H1 (cell line): ENCODE measurements at regions not wholly inside any gene's neighbourhood (a gene's known extent, or its start where the extent isn't known, plus 50 kb on each side); places are given as distances from the start of the nearest gene placed in this dataset.

Experiments
- CTCF ChIA-PET: fragments of 300-600 bp; sonication (Branson Sonifier 250); formaldehyde crosslinking; loops from one replicate; lab custom pipeline; 2021; ENCODE audit not compliant: partially characterized antibody; lab: Charles Lee
- POLR2A ChIA-PET: fragments of 300-600 bp; sonication (Branson Sonifier 250); formaldehyde crosslinking; loops from one replicate; lab custom pipeline; 2021; ENCODE audit warnings: inconsistent platforms; ENCODE audit not compliant: partially characterized antibody; lab: Charles Lee
- DNase-seq, 2 experiments: peaks; one replicate each; pipeline versions ENCODE4 v3.0.0 to v3.0.0-alpha.2; 2010 to 2022; ENCODE audit warnings: low spot score in 2 of 2, low read depth in 1 of 2, mixed read lengths in 1 of 2
- FAIRE-seq: peaks from 2 replicates; lab custom pipeline; 2011; peaks lifted over from hg19 to GRCh38; lab: Jason Lieb, UNC
- H2AFZ ChIP-seq: 2 replicates; pipeline ENCODE4 v1.8.1; 2012; ENCODE audit warnings: low read length, inconsistent platforms
- H2AK5ac ChIP-seq: 2 replicates; pipeline ENCODE4 v1.6.1; 2013; ENCODE audit warnings: low read depth, low read length
- H2BK120ac ChIP-seq: replicated peaks from 2 replicates; pipeline ENCODE3; 2013; ENCODE audit warnings: low read depth, low read length, inconsistent platforms
- H2BK12ac ChIP-seq: 2 replicates; pipeline ENCODE4 v1.6.1; 2013; ENCODE audit warnings: low read depth, low read length
- H2BK15ac ChIP-seq: 2 replicates; pipeline ENCODE4 v1.6.1; 2013; ENCODE audit warnings: low read length
- H2BK20ac ChIP-seq: 2 replicates; pipeline ENCODE4 v1.6.1; 2013; ENCODE audit warnings: low read length
- H2BK5ac ChIP-seq: 2 replicates; pipeline ENCODE4 v1.6.1; 2013; ENCODE audit warnings: low read depth, low read length
- H3K14ac ChIP-seq: 2 replicates; pipeline ENCODE4 v1.6.1; 2013; ENCODE audit warnings: inconsistent platforms; ENCODE audit not compliant: insufficient read length
- H3K18ac ChIP-seq: 2 replicates; pipeline ENCODE4 v1.6.1; 2013; ENCODE audit warnings: low read length; ENCODE audit errors: extremely low read depth
- H3K23ac ChIP-seq: 2 replicates; pipeline ENCODE4 v1.6.1; 2013; ENCODE audit warnings: inconsistent platforms; ENCODE audit not compliant: insufficient read length
- H3K23me2 ChIP-seq: 2 replicates; pipeline ENCODE4 v1.6.1; 2013; ENCODE audit warnings: low read depth, low read length
- H3K27ac ChIP-seq: 2 replicates; pipeline ENCODE4 v1.6.1; 2011; ENCODE audit warnings: low read depth, low read length, inconsistent platforms
- H3K27me3 ChIP-seq, 4 experiments: replicated peaks in 1 of 4; 1 replicate in 1 of 4; 2 replicates in 3 of 4; pipeline versions ENCODE4 v1.6.1 to v1.8.1; 2011 to 2013; ENCODE audit warnings: low read length in 3 of 4, mild to moderate bottlenecking in 3 of 4, inconsistent platforms in 2 of 4, mixed read lengths in 2 of 4, moderate library complexity in 1 of 4; ENCODE audit not compliant: control insufficient read depth in 3 of 4, insufficient read depth in 3 of 4; ENCODE audit errors: extremely low read depth in 1 of 4
- H3K36me3 ChIP-seq, 4 experiments: 2 replicates each; pipeline versions ENCODE4 v1.6.1 to v1.8.1; 2011 to 2013; ENCODE audit warnings: mild to moderate bottlenecking in 4 of 4, low read length in 3 of 4, moderate library complexity in 2 of 4, control low read depth in 1 of 4, inconsistent platforms in 1 of 4; ENCODE audit not compliant: insufficient read depth in 4 of 4, control insufficient read depth in 2 of 4
- H3K4ac ChIP-seq: replicated peaks from 2 replicates; pipeline ENCODE3; 2013; ENCODE audit warnings: low read length, low read depth, mixed read lengths, inconsistent platforms; ENCODE audit not compliant: insufficient read length
- H3K4me1 ChIP-seq, 4 experiments: replicated peaks in 1 of 4; 1 replicate in 1 of 4; 2 replicates in 3 of 4; pipeline versions ENCODE4 v1.6.1 to v1.8.1; 2011 to 2013; ENCODE audit warnings: low read length in 3 of 4, inconsistent platforms in 2 of 4, mixed read lengths in 1 of 4; ENCODE audit not compliant: insufficient read depth in 4 of 4, control insufficient read depth in 3 of 4
- H3K4me2 ChIP-seq, 2 experiments: 2 replicates each; pipeline versions ENCODE4 v1.6.1 to v1.8.1; 2011 to 2013; ENCODE audit warnings: low read depth in 2 of 2, low read length in 2 of 2, control low read depth in 1 of 2, inconsistent platforms in 1 of 2, mild to moderate bottlenecking in 1 of 2; ENCODE audit not compliant: insufficient read depth in 1 of 2
- H3K4me3 ChIP-seq, 4 experiments: fragments of 200-600, 300-600 bp in 1 of 4; sonication (generic), shearing (Covaris generic), sonication (Bioruptor Twin) in 1 of 4; 2 replicates each; pipeline versions ENCODE4 v1.5.1 to v1.8.1; 2011 to 2016; ENCODE audit warnings: low read length in 4 of 4, low read depth in 3 of 4, control low read depth in 2 of 4, inconsistent platforms in 2 of 4, mild to moderate bottlenecking in 2 of 4, mixed read lengths in 1 of 4, moderate library complexity in 1 of 4; ENCODE audit not compliant: insufficient read depth in 2 of 4; ENCODE audit errors: extremely low read depth in 1 of 4
- H3K56ac ChIP-seq: replicated peaks from 2 replicates; pipeline ENCODE3; 2013; ENCODE audit warnings: low read depth, mild to moderate bottlenecking, mixed read lengths, low read length, inconsistent platforms; ENCODE audit not compliant: insufficient read length
- H3K79me1 ChIP-seq: 2 replicates; pipeline ENCODE4 v1.6.1; 2013; ENCODE audit warnings: low read depth, low read length, control low read depth
- H3K79me2 ChIP-seq, 2 experiments: 2 replicates each; pipeline versions ENCODE4 v1.6.1 to v1.8.1; 2012 to 2013; ENCODE audit warnings: low read length in 2 of 2, mild to moderate bottlenecking in 2 of 2, inconsistent platforms in 1 of 2; ENCODE audit not compliant: insufficient read depth in 2 of 2, control insufficient read depth in 1 of 2
- H3K9ac ChIP-seq, 4 experiments: replicated peaks in 1 of 4; 1 replicate in 1 of 4; 2 replicates in 3 of 4; pipeline versions ENCODE4 v1.6.1 to v1.8.1; 2011 to 2013; ENCODE audit warnings: low read depth in 3 of 4, low read length in 3 of 4, control low read depth in 2 of 4, mild to moderate bottlenecking in 2 of 4, moderate library complexity in 2 of 4, inconsistent platforms in 1 of 4; ENCODE audit errors: extremely low read depth in 1 of 4
- H3K9me3 ChIP-seq, 2 experiments: 2 replicates each; pipeline versions ENCODE4 v1.6.1 to v1.8.1; 2012 to 2013; ENCODE audit warnings: mild to moderate bottlenecking in 2 of 2, moderate library complexity in 2 of 2, control low read depth in 1 of 2, inconsistent platforms in 1 of 2, low read depth in 1 of 2, low read length in 1 of 2, mixed read lengths in 1 of 2; ENCODE audit not compliant: insufficient read depth in 2 of 2
- H4K20me1 ChIP-seq, 2 experiments: replicated peaks in 1 of 2; 2 replicates each; pipeline versions ENCODE3 to v1.8.1; 2011 to 2013; ENCODE audit warnings: inconsistent platforms in 2 of 2, low read length in 2 of 2, mild to moderate bottlenecking in 1 of 2; ENCODE audit not compliant: insufficient read depth in 2 of 2, control insufficient read depth in 1 of 2
- H4K5ac ChIP-seq: 2 replicates; pipeline ENCODE4 v1.6.1; 2013; ENCODE audit warnings: low read length, low read depth, mixed read lengths, inconsistent platforms; ENCODE audit not compliant: insufficient read length
- H4K8ac ChIP-seq: 2 replicates; pipeline ENCODE4 v1.8.0; 2013; ENCODE audit warnings: mild to moderate bottlenecking, moderate library complexity, low read length, inconsistent platforms; ENCODE audit not compliant: insufficient read depth; ENCODE audit errors: extremely low read depth
- H4K91ac ChIP-seq: replicated peaks from 2 replicates; pipeline ENCODE3; 2013; ENCODE audit warnings: low read length, mixed read lengths, inconsistent platforms; ENCODE audit not compliant: insufficient read length
- BACH1 ChIP-seq: IDR thresholded peaks from 2 replicates; pipeline ENCODE4 v1.6.1; 2012; ENCODE audit warnings: low read length, improper control_type of control experiment
- BRCA1 ChIP-seq: IDR thresholded peaks from 2 replicates; pipeline ENCODE4 v1.6.1; 2012; ENCODE audit warnings: low read depth, low read length, improper control_type of control experiment
- CHD2 ChIP-seq: IDR thresholded peaks from 2 replicates; pipeline ENCODE4 v1.6.1; 2012; ENCODE audit warnings: low read length, improper control_type of control experiment
- E2F6 ChIP-seq: IDR thresholded peaks from 2 replicates; pipeline ENCODE4 v1.6.1; 2012; ENCODE audit warnings: inconsistent platforms
- EP300 ChIP-seq, 2 experiments: IDR thresholded peaks; 1 replicate in 1 of 2; 2 replicates in 1 of 2; pipeline ENCODE4 v1.6.1; 2011 to 2012; ENCODE audit warnings: low read depth in 2 of 2, low read length in 2 of 2, mild to moderate bottlenecking in 2 of 2, borderline replicate concordance in 1 of 2, inconsistent platforms in 1 of 2, moderate library complexity in 1 of 2
- FOSL1 ChIP-seq: IDR thresholded peaks from 2 replicates; pipeline ENCODE4 v1.6.1; 2011; ENCODE audit warnings: mild to moderate bottlenecking, low read depth, low read length, moderate library complexity; ENCODE audit not compliant: insufficient read depth
- HDAC2 ChIP-seq, 2 experiments: fragments of 300-600 bp in 1 of 2; sonication (generic) in 1 of 2; IDR thresholded peaks; 2 replicates each; pipeline ENCODE4 v1.6.1; 2011 to 2012; ENCODE audit warnings: low read depth in 2 of 2, low read length in 2 of 2, mild to moderate bottlenecking in 2 of 2, moderate library complexity in 2 of 2, borderline replicate concordance in 1 of 2, inconsistent platforms in 1 of 2
- KDM5A ChIP-seq: fragments of 200-600 bp; IDR thresholded peaks from 2 replicates; pipeline ENCODE4 v1.7.1; 2012; ENCODE audit warnings: mild to moderate bottlenecking, low read length, inconsistent platforms, mixed read lengths
- MAFK ChIP-seq: IDR thresholded peaks from 2 replicates; pipeline ENCODE4 v1.6.1; 2012; ENCODE audit warnings: low read depth, mild to moderate bottlenecking, improper control_type of control experiment, low read length
- RBBP5 ChIP-seq: IDR thresholded peaks from 2 replicates; pipeline ENCODE4 v1.7.1; 2012; ENCODE audit warnings: low read depth, mild to moderate bottlenecking, inconsistent platforms, low read length, moderate library complexity, borderline replicate concordance
- RFX5 ChIP-seq: IDR thresholded peaks from 2 replicates; pipeline ENCODE4 v1.6.1; 2011; ENCODE audit warnings: low read depth, low read length, improper control_type of control experiment, borderline replicate concordance
- SAP30 ChIP-seq: fragments of 300-600 bp; sonication (generic); IDR thresholded peaks from 2 replicates; pipeline ENCODE4 v1.7.1; 2012; ENCODE audit warnings: low read length, moderate library complexity, mild to moderate bottlenecking, inconsistent platforms; ENCODE audit not compliant: insufficient read depth, insufficient replicate concordance
- SIX5 ChIP-seq: IDR thresholded peaks from 2 replicates; pipeline ENCODE4 v1.6.1; 2011; ENCODE audit warnings: mild to moderate bottlenecking, low read depth, low read length
- SRF ChIP-seq: IDR thresholded peaks from 2 replicates; pipeline ENCODE4 v1.6.1; 2011; ENCODE audit warnings: mild to moderate bottlenecking, low read depth, low read length, moderate library complexity
- TAF1 ChIP-seq: IDR thresholded peaks from 2 replicates; pipeline ENCODE4 v1.6.1; 2011; ENCODE audit warnings: mild to moderate bottlenecking, low read depth, low read length
- WGBS, 2 experiments: shearing (Covaris generic) in 1 of 2; methylation state at CpG; one replicate each; pipeline versions ENCODE4 v1.1.6 to v1.1.7; 2013 to 2015; ENCODE audit warnings: low lambda C conversion rate in 2 of 2, mixed read lengths in 2 of 2, inconsistent platforms in 1 of 2, low coverage in 1 of 2, missing lambda C conversion rate in 1 of 2; ENCODE audit not compliant: insufficient replicate concordance in 2 of 2, insufficient coverage in 1 of 2, insufficient read length in 1 of 2; ENCODE audit errors: extremely low coverage in 1 of 2, missing lambda C conversion rate in 1 of 2; 5-methylcytosine and 5-hydroxymethylcytosine counted together

DNA sequence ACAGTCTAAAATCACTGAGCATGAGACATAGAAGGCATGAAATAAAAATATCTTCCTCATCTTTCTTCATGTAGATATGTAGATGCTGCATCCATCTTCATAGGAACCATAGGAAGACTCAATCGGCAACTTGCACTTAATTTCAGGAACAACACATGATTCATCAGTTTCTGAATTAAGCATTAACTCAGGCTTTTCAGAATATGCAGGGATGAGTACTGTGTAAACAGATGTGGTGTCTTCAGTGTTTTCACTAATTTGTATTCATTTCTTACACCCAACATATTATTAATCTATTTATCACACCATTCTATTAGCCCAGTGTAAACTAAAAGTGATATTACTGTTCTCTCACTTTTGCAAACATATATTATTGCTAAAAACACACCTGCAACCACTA is 305.9 kb upstream of the DAB2 start:
- no peak overlapping the region for H3K18ac ChIP-seq
- no peak overlapping the region for H4K8ac ChIP-seq
- no peak overlapping the region for H3K4me2 ChIP-seq
- DNase-seq (no peak), FAIRE-seq (no peak)
- H4K5ac ChIP-seq, result no peak overlapping the region
- H3K14ac ChIP-seq, result no peak overlapping the region
- H2AK5ac ChIP-seq, result no peak overlapping the region
- no peak overlapping the region for H3K27ac ChIP-seq
- H2BK120ac ChIP-seq, result no peak overlapping the region
- ChIA-PET POLR2A (no interaction called here), CTCF (interaction anchor here (1.1 kb wide), 1 partner anchor 14 kb away, joined by 3 read pairs; no protein-coding TSS in a partner anchor)
- no peak overlapping the region for H2AFZ ChIP-seq
- no peak overlapping the region for H2BK20ac ChIP-seq
- H3K27me3 ChIP-seq, result no peaks in the 10 kb centered on the region
- H3K79me2 ChIP-seq, result no peaks in the 10 kb centered on the region
- no peak overlapping the region for H2BK12ac ChIP-seq
- H4K91ac ChIP-seq, result no peak overlapping the region
- 95% methylated on average over 1 of the region's 1 CpG; no CpG with 5 or more reads in 1 of the 2 experiments for WGBS, 2 experiments
- no peaks in the 10 kb centered on the region for H4K20me1 ChIP-seq
- H3K9me3 ChIP-seq, result no peaks in the 10 kb centered on the region
- no peaks in the 10 kb centered on the region for H3K79me1 ChIP-seq
- H2BK5ac ChIP-seq, result no peak overlapping the region
- no peak overlapping the region for H3K9ac ChIP-seq
- H3K4ac ChIP-seq, result no peak overlapping the region
- H3K56ac ChIP-seq, result no peak overlapping the region
- no peaks in the 10 kb centered on the region for H3K4me1 ChIP-seq
- H3K23me2 ChIP-seq, result no peaks in the 10 kb centered on the region
- H2BK15ac ChIP-seq, result no peak overlapping the region
- no peak overlapping the region for H3K4me3 ChIP-seq
- no peak overlapping the region for H3K23ac ChIP-seq
- H3K36me3 ChIP-seq, result no peaks in the 10 kb centered on the region
- TF ChIP-seq BRCA1 (no peak), SAP30 (no peak), KDM5A (no peak), RFX5 (no peak), EP300 (IDR thresholded peaks at IDR 0.05; ENCODE audit: borderline replicate concordance in 1 of 2, low read depth in 2 of 2, low read length in 2 of 2) (no peak), CHD2 (no peak), HDAC2 (IDR thresholded peaks at IDR 0.05; ENCODE audit: borderline replicate concordance in 1 of 2, low read depth in 2 of 2, low read length in 2 of 2) (no peak), BACH1 (no peak), TAF1 (no peak), SRF (no peak), FOSL1 (no peak), MAFK (no peak), SIX5 (no peak), RBBP5 (no peak), E2F6 (no peak)
